SK-N-SH (cell line): ENCODE measurements at regions not wholly inside any gene's neighbourhood (a gene's known extent, or its start where the extent isn't known, plus 50 kb on each side); places are given as distances from the start of the nearest gene placed in this dataset.

Experiments used
- CTCF ChIA-PET: fragments of 300-600, 350-600 bp; formaldehyde crosslinking; extraction: SDS; loops from one replicate; lab custom pipeline; 2021; lab: Yijun Ruan, JAX
- POLR2A ChIA-PET: fragments of 350-600 bp; sonication (Branson Sonifier 250); formaldehyde crosslinking; extraction: SDS; loops from one replicate; lab custom pipeline; 2020; ENCODE audit warnings: antibody characterized with exemption, inconsistent platforms; lab: Yijun Ruan, JAX
- DNase-seq: peaks from one replicate; pipeline ENCODE4 v3.0.0; 2012
- H2AFZ ChIP-seq: fragments of 200-600 bp; sonication (generic); 2 replicates; pipeline ENCODE4 v1.8.1; 2016; ENCODE audit warnings: antibody characterized with exemption, mild to moderate bottlenecking, low read depth
- H3F3A ChIP-seq: fragments of 200-600 bp; sonication (generic); replicated peaks from 2 replicates; pipeline ENCODE3; 2016; ENCODE audit warnings: antibody characterized with exemption, mild to moderate bottlenecking; ENCODE audit not compliant: insufficient read depth
- H3K27ac ChIP-seq, 2 experiments: fragments of 200-500 bp in 1 of 2; fragments of 200-600 bp in 1 of 2; sonication (Bioruptor generic) in 1 of 2; sonication (generic), shearing (Covaris generic) in 1 of 2; 2 replicates each; pipeline versions ENCODE4 v1.5.1 to v1.6.1; 2014 to 2016; ENCODE audit warnings: low read depth in 2 of 2, inconsistent platforms in 1 of 2, low read length in 1 of 2, mild to moderate bottlenecking in 1 of 2, mixed read lengths in 1 of 2
- H3K27me3 ChIP-seq: fragments of 200-600 bp; sonication (generic), shearing (Covaris generic); 2 replicates; pipeline ENCODE4 v1.6.1; 2016; ENCODE audit warnings: mixed run types; ENCODE audit not compliant: insufficient read depth
- H3K36me3 ChIP-seq, 2 experiments: fragments of 200-500 bp in 1 of 2; fragments of 200-600 bp in 1 of 2; sonication (Bioruptor generic) in 1 of 2; sonication (generic) in 1 of 2; replicated peaks in 1 of 2; 2 replicates each; pipeline versions ENCODE3 to v1.5.1; 2014 to 2016; ENCODE audit warnings: low read length in 1 of 2, mild to moderate bottlenecking in 1 of 2; ENCODE audit not compliant: insufficient read depth in 2 of 2, control insufficient read depth in 1 of 2
- H3K4me1 ChIP-seq, 2 experiments: fragments of 200-500 bp in 1 of 2; fragments of 200-600 bp in 1 of 2; sonication (Bioruptor generic) in 1 of 2; sonication (generic), shearing (Covaris generic) in 1 of 2; 2 replicates each; pipeline versions ENCODE4 v1.5.1 to v1.6.1; 2014 to 2016; ENCODE audit warnings: low read depth in 1 of 2, low read length in 1 of 2, mixed run types in 1 of 2; ENCODE audit not compliant: insufficient read depth in 2 of 2, control insufficient read depth in 1 of 2
- H3K4me2 ChIP-seq: fragments of 200-600 bp; sonication (generic), shearing (Covaris generic); 2 replicates; pipeline ENCODE4 v1.6.1; 2017; ENCODE audit warnings: mixed run types
- H3K4me3 ChIP-seq, 2 experiments: fragments of 200-500 bp in 1 of 2; fragments of 200-600 bp in 1 of 2; sonication (Bioruptor generic) in 1 of 2; sonication (generic), shearing (Covaris generic) in 1 of 2; 2 replicates each; pipeline versions ENCODE4 v1.5.1 to v1.8.1; 2014 to 2016; ENCODE audit warnings: low read depth in 2 of 2, inconsistent platforms in 1 of 2, low read length in 1 of 2, mild to moderate bottlenecking in 1 of 2, mixed read lengths in 1 of 2, moderate library complexity in 1 of 2
- H3K79me2 ChIP-seq: fragments of 200-600 bp; sonication (generic); 2 replicates; pipeline ENCODE4 v1.8.1; 2017; ENCODE audit warnings: mild to moderate bottlenecking; ENCODE audit not compliant: insufficient read depth
- H3K9ac ChIP-seq: fragments of 200-600 bp; sonication (generic); 2 replicates; pipeline ENCODE4 v1.6.1; 2017; ENCODE audit warnings: mixed run types
- H3K9me2 ChIP-seq: fragments of 200-600 bp; sonication (generic); 2 replicates; pipeline ENCODE4 v1.6.1; 2017; ENCODE audit warnings: mixed run types
- H3K9me3 ChIP-seq: fragments of 200-600 bp; sonication (generic); 2 replicates; pipeline ENCODE4 v1.6.1; 2017; ENCODE audit warnings: mixed run types, mild to moderate bottlenecking, moderate library complexity
- H4K20me1 ChIP-seq: fragments of 200-600 bp; sonication (generic); 2 replicates; pipeline ENCODE4 v1.6.1; 2017; ENCODE audit warnings: mild to moderate bottlenecking, mixed run types; ENCODE audit not compliant: insufficient read depth
- EZH2phosphoT487 ChIP-seq: fragments of 200-600 bp; sonication (generic); IDR thresholded peaks from 2 replicates; pipeline ENCODE4 v1.6.1; 2017; ENCODE audit warnings: low read depth, mixed run types, mild to moderate bottlenecking, antibody characterized with exemption, moderate library complexity, borderline replicate concordance
- GATA2 ChIP-seq: sonication (generic); formaldehyde crosslinking; IDR thresholded peaks from 2 replicates; pipeline ENCODE4 v1.5.0; 2020; ENCODE audit warnings: mild to moderate bottlenecking, missing genetic modification reagents
- RAD21 ChIP-seq: IDR thresholded peaks from 2 replicates; pipeline ENCODE4 v1.6.1; 2012; ENCODE audit warnings: mild to moderate bottlenecking, low read length
- RFX5 ChIP-seq: IDR thresholded peaks from 2 replicates; pipeline ENCODE4 v1.6.1; 2012; ENCODE audit warnings: mild to moderate bottlenecking, improper control_type of control experiment, low read length
- SMC3 ChIP-seq: IDR thresholded peaks from 2 replicates; pipeline ENCODE4 v1.6.1; 2012; ENCODE audit warnings: low read depth, low read length, improper control_type of control experiment
- TEAD4 ChIP-seq: IDR thresholded peaks from 2 replicates; pipeline ENCODE4 v1.4.0; 2012; ENCODE audit warnings: mild to moderate bottlenecking, borderline replicate concordance; ENCODE audit not compliant: insufficient read depth
- WGBS: methylation state at CpG from one replicate; pipeline ENCODE4 v1.1.6; 2017; ENCODE audit warnings: low lambda C conversion rate; 5-methylcytosine and 5-hydroxymethylcytosine counted together
- TF ChIP-seq, protein P1 (sequence below): IDR thresholded peaks from 2 replicates; pipeline ENCODE4 v1.4.0; 2012; ENCODE audit warnings: low read depth, borderline replicate concordance
- TF ChIP-seq, protein P2 (sequence below): fragments of 150-350 bp; IDR thresholded peaks from 2 replicates; pipeline ENCODE4 v1.6.1; 2016; ENCODE audit warnings: mild to moderate bottlenecking, low read depth, low read length
- TF ChIP-seq, protein P3 (sequence below): IDR thresholded peaks from 2 replicates; pipeline ENCODE4; 2012
- TF ChIP-seq, protein P4 (sequence below): fragments of 200-600 bp; sonication (generic); IDR thresholded peaks from 2 replicates; pipeline ENCODE4 v1.6.1; 2017; ENCODE audit warnings: antibody characterized with exemption, mild to moderate bottlenecking, moderate library complexity

DNA sequence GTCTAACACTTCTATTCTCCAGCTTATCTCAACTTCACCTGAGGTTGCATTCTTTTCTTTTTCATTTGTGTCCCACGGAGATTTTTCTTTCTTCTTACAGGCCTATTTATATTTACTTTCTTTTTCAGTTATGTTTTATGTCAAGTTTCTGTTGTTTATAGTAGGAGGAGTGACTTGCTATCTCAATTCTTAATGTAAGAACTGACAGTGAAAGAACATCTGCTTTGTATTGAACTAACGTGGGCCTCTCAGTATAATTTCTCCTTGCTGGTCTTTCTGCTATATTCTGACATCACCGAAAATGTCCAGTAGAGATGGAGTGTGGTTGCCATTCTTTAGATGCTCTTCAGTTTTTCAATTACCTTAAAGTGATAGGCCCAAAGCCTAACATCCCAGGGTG lies 521.7 kb downstream of the EPM2A start:
- no peaks in the 10 kb centered on the region for H3K79me2 ChIP-seq
- no peak for TF ChIP-seq EZH2phosphoT487
- TF ChIP-seq, protein P1, sequence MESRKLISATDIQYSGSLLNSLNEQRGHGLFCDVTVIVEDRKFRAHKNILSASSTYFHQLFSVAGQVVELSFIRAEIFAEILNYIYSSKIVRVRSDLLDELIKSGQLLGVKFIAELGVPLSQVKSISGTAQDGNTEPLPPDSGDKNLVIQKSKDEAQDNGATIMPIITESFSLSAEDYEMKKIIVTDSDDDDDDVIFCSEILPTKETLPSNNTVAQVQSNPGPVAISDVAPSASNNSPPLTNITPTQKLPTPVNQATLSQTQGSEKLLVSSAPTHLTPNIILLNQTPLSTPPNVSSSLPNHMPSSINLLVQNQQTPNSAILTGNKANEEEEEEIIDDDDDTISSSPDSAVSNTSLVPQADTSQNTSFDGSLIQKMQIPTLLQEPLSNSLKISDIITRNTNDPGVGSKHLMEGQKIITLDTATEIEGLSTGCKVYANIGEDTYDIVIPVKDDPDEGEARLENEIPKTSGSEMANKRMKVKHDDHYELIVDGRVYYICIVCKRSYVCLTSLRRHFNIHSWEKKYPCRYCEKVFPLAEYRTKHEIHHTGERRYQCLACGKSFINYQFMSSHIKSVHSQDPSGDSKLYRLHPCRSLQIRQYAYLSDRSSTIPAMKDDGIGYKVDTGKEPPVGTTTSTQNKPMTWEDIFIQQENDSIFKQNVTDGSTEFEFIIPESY: no peak
- TF ChIP-seq, protein P2, sequence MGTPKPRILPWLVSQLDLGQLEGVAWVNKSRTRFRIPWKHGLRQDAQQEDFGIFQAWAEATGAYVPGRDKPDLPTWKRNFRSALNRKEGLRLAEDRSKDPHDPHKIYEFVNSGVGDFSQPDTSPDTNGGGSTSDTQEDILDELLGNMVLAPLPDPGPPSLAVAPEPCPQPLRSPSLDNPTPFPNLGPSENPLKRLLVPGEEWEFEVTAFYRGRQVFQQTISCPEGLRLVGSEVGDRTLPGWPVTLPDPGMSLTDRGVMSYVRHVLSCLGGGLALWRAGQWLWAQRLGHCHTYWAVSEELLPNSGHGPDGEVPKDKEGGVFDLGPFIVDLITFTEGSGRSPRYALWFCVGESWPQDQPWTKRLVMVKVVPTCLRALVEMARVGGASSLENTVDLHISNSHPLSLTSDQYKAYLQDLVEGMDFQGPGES: no peak
- no peak for TF ChIP-seq TEAD4
- TF ChIP-seq, protein P3, sequence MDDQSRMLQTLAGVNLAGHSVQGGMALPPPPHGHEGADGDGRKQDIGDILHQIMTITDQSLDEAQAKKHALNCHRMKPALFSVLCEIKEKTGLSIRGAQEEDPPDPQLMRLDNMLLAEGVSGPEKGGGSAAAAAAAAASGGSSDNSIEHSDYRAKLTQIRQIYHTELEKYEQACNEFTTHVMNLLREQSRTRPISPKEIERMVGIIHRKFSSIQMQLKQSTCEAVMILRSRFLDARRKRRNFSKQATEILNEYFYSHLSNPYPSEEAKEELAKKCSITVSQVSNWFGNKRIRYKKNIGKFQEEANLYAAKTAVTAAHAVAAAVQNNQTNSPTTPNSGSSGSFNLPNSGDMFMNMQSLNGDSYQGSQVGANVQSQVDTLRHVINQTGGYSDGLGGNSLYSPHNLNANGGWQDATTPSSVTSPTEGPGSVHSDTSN: no peak
- H3F3A ChIP-seq: no peaks in the 10 kb centered on the region
- no peaks in the 10 kb centered on the region for H3K9me3 ChIP-seq
- H3K27me3 ChIP-seq: no peaks in the 10 kb centered on the region
- ChIA-PET POLR2A (no interaction called here), CTCF (interaction anchor here (0.6 to 2.1 kb wide), 5 partner anchors 16 to 630 kb away, joined by 3 to 22 read pairs (median 3); no protein-coding TSS in a partner anchor)
- WGBS: 50% methylated on average over 3 of the region's 3 CpGs
- H3K9me2 ChIP-seq: no peaks in the 10 kb centered on the region
- no peak overlapping the region for H2AFZ ChIP-seq
- H4K20me1 ChIP-seq: no peaks in the 10 kb centered on the region
- H3K4me3 ChIP-seq: no peak overlapping the region
- H3K4me2 ChIP-seq: no peak overlapping the region
- H3K36me3 ChIP-seq: no peaks in the 10 kb centered on the region
- no peak overlapping the region for H3K9ac ChIP-seq
- DNase-seq: no peak
- no peak overlapping the region for H3K27ac ChIP-seq
- no peaks in the 10 kb centered on the region; a peak in 2 of 4 replicates for H3K4me1 ChIP-seq

DNA sequence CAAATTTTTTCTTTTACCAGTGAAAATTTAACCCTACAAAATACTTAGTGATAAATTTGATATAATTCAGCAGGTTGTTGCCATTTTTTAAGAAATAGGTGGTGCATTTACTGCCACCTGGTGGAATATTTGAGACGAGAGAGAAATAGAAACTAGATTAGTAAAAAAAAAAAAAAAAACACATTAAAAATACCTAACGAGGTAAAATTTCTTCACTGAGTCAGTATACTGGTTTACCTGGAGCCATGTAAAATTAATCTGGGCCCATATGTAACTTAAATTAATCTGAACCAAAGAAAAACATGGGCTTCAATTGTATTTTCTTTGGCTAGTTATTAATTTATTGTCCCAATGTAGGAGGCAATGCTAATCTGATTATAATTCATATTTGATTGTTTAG lies 520.8 kb downstream of the EPM2A start:
- DNase-seq: peak; percentile 4
- no peak overlapping the region for H3K4me2 ChIP-seq
- H2AFZ ChIP-seq: no peak overlapping the region
- no peaks in the 10 kb centered on the region for H3F3A ChIP-seq
- H3K27ac ChIP-seq: no peak overlapping the region
- peak overlapping the region in 1 of 2 experiments; percentile 47; a peak in 1 of 4 replicates for H3K4me3 ChIP-seq
- ChIA-PET CTCF (interaction anchor here (0.9 to 3.9 kb wide), 6 partner anchors 418 to 666 kb away, joined by 3 to 27 read pairs (median 6); no protein-coding TSS in a partner anchor), POLR2A (no interaction called here)
- no peaks in the 10 kb centered on the region for H3K36me3 ChIP-seq
- no peak overlapping the region for H3K9ac ChIP-seq
- WGBS: 2% methylated on average over 2 of the region's 2 CpGs
- no peaks in the 10 kb centered on the region for H3K27me3 ChIP-seq
- TF ChIP-seq GATA2 (CRISPR knock-in tag) (no peak), RAD21 (peak; percentile 80), RFX5 (no peak), SMC3 (peak; percentile 55)
- TF ChIP-seq, protein P4, sequence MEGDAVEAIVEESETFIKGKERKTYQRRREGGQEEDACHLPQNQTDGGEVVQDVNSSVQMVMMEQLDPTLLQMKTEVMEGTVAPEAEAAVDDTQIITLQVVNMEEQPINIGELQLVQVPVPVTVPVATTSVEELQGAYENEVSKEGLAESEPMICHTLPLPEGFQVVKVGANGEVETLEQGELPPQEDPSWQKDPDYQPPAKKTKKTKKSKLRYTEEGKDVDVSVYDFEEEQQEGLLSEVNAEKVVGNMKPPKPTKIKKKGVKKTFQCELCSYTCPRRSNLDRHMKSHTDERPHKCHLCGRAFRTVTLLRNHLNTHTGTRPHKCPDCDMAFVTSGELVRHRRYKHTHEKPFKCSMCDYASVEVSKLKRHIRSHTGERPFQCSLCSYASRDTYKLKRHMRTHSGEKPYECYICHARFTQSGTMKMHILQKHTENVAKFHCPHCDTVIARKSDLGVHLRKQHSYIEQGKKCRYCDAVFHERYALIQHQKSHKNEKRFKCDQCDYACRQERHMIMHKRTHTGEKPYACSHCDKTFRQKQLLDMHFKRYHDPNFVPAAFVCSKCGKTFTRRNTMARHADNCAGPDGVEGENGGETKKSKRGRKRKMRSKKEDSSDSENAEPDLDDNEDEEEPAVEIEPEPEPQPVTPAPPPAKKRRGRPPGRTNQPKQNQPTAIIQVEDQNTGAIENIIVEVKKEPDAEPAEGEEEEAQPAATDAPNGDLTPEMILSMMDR: peak; percentile 76
- no peaks in the 10 kb centered on the region for H3K9me3 ChIP-seq
- no peaks in the 10 kb centered on the region for H3K9me2 ChIP-seq
- no peaks in the 10 kb centered on the region for H3K79me2 ChIP-seq
- no peaks in the 10 kb centered on the region; a peak in 2 of 4 replicates for H3K4me1 ChIP-seq
- no peaks in the 10 kb centered on the region for H4K20me1 ChIP-seq
